Suppressor macrophage (primary cell): ENCODE measurements at regions not wholly inside any gene's neighbourhood (a gene's known extent, or its start where the extent isn't known, plus 50 kb on each side); places are given as distances from the start of the nearest gene placed in this dataset.
"Not testable (repeated sequence)": the region's sequence is repeated elsewhere in the genome, so short reads cannot be mapped to it uniquely, and the experiment has no call there.

Experiments
- DNase-seq, 4 experiments: peaks; one replicate each; pipeline ENCODE4 v3.0.0-alpha.2; 2020 to 2022

DNA sequence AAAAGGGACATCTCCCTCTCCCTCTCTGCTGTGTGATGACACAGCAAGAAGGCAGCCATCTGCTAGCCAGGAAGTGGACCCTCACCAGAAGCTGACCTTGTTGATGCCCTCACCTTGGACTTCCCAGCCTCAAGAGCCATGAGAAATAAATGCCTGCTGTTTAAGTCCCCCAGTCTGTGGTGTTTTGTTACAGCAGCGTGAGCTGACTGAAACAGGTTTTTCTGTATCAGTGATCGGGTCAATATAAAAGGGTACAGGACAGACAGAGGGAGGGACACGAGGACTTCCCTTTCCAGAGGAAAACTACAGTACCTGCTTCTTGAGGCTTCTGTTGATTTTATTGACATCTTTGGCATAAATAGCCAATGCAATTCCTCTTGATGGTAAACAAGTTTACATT lies 510.3 kb upstream of the CHAC2 start:
- DNase-seq: no peak

DNA sequence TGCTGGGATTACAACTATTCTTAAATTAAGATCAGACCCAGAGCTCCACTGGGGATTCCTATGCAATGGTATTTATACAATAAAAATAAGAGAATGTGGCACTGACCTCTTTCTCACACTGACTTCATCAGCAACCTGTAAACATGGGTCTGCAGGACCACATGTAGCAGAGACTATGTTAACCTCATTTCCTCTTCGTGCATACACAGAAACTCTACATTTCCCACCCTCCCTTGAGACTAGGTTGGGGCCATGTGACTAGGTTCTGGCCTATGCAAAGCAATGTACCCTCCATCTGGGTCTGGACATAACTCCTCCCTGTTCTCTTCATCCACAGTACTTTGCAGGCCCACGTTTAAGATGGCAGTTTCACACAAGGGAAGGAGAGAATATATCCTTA lies 514.4 kb upstream of the CHAC2 start:
- no peak for DNase-seq

DNA sequence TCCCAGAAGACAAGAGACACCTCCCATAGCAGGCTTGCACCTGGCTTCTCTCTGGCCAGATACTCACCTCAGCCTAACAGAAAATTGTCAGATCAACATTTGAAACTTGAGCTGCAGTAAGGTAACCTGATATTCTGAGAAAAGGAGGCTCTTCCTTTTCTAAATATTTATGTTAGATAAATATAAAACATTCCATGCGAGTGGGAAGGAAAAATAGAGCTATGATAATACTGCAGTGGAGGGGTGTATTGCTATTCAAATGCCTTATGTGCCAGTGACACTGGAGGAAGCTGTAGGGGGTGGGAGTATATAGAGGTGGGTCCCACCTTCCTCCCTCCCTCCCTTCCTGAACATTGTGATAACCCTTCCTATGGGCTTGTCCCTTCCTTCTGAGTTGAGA lies 515.5 kb upstream of the CHAC2 start:
- DNase-seq: no peak

DNA sequence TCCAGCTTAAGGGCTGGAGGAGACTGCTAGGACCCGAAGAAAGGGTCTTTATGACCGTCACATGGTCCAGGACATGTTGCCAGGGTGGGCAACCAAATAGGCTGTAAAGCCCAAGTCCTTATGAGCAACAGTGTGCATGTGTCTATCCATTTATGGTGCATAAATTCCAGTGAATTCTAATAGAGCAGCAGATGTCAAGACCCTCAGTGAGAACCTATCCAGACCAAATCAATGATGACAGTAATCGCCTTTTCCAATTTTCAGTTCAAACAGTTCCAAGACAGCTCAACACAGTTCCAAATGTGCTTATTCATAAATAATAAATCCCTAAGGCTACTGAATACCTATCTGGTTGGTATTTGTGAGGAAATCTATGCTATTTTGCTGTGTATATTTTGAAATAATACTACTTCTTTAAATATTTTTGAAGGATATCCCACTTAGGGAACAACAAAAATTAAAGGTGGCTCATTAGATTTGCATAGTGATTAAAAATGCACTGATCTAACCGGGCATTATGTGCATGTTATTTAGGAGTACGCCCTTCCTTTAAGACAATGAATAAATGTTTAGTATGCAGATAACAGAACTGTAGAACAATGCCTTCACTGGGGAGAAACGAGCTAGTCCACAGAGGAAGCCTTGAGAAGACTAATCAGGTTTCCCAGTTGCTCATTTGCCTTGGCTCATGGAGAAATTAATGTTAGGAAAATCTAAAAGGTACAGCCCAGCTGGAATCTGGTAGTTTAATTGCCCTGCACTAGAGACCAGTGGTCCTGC lies 519.5 kb upstream of the CHAC2 start:
- no peak for DNase-seq

DNA sequence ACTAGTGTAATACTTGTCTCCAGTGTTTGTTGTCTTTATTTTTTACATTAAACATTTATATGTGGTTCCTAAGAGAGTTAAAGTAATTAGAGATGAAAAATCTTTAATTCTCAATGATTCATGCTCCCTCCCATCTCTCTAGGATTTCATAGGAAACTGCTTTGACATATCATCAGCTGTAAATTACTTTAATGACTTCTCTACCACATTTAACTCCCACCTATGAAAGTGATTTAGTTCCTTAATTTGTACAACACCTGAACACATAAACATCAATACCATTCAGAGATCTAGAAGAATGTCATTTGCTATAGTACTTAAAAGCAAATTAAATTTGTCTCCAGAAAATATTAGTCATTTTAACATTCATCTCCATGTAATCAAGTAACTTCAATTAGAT lies 524.2 kb upstream of the CHAC2 start:
- no peak for DNase-seq

DNA sequence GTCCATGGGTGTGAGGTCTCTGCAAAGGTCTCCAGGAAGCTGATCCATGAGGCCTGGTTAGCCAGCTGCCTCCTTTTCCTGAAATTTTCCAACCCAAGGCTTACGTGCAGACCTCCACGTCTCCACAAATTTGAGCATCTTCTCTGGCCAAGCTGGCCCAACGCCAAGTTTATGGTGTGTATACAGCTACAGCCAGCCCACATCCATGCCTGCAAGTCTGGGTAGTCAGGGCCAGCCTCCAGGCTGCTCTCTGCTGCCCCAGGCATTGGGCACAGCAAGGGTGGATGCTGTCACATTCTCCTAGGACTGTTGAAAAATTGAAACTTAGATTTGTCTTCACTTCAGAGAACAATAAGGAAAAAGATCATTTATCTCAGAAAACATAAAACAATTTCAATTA lies 525.5 kb upstream of the CHAC2 start:
- no peak for DNase-seq

DNA sequence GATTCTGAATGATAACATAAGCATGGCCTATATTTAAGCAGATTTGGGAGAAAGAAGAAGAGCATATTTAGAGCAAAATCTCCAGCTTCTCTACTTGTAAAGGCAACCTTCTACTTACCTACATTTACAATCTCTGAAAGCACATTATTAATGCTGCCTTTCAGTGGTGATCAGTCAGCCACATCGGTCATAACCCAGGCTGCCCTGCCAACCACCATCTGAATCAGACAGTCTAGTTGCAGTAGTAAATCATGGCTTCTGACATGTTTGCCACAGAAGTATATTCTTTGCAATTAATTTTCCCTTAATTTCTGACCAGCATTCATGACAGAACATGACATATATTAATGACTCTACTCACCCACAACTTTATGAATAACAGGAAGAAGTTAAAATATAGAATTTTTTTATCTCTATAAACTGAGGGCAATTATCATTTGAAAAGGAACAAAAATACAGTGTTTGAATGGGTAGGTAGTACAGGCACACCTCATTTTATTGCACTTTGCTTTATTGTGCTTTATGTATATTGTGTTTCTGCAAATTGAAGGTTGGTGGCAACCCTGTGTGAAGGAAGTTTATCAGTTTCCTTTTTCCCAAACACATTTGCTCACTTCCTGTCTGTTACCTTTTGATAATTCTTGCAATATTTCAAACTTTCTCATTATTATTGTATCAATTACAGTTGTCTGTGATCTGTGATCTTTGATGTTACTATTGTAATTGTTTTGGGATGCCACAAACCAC lies 531.6 kb upstream of the CHAC2 start:
- DNase-seq: no peak

DNA sequence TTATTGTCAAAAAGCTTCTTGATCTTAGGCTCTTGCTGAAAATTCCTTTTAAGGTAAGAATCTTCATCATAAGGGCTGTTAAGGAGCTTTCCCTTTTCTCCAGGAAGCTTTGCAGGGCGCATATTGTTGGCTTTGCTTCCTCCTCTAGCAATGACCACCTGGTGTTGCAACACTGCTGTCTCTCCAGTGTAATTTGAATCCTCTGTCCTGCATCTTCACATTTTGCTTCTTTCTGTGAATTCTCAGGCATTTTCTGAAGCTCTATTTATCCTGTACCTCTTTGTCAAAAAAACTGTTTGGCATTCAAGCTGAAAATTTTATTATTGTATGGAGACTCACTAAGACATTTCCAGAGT lies 533.1 kb upstream of the CHAC2 start:
- no peak for DNase-seq

DNA sequence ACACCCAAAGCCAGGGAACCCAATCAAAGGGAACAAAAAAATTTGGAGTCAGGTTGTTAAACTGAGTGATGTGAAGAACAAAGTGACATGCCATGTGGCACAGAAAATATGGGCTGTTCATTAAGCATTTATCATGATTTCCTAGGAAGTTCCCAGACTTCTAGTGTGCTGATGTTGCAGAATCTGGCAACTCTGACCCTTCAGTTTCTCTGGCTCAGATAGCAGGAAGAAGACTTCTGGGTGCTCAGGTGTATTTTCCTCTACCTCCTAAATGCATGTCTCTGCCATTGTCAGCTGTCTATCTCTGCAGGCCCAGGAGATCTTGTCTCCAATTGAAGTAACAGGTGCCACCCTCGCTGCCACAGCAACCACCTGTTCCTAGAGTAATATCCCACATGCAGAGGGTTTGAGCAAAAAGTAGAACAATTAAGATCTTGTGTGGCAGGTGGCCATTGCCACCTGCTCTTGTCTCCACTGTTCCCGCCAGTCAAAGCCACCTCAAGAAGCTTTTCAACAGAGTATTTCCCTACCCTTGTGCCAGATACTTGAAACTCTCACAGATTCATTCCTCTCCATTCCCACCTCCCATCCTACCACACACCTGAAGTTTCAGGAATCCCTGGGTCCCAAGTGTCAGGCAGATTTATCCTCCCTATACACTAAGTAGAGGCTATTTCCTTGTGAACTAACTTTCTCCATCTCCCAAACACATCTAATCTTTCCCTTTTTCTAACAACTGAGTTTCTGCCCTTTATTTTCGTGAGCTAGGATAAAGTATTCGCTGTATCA lies 533.7 kb upstream of the CHAC2 start:
- no peak for DNase-seq

DNA sequence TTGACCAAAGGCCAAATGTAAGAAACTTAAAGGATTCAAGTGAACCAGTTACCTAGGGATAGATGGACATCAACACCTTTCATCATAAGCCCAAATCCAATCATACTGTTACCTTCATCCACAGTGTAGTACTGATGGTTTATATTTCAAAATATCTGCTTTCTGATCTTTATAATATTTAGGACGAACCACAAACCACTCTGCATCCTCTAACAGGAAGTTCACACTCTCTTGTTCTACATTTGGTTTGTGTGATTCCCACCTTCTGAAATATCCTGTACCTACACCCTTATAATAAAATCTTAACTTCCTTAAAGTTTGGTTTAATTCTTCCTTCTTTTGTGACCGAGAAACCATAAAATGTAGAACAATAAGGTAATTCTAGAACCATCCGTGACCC lies 535.7 kb upstream of the CHAC2 start:
- no peak for DNase-seq

DNA sequence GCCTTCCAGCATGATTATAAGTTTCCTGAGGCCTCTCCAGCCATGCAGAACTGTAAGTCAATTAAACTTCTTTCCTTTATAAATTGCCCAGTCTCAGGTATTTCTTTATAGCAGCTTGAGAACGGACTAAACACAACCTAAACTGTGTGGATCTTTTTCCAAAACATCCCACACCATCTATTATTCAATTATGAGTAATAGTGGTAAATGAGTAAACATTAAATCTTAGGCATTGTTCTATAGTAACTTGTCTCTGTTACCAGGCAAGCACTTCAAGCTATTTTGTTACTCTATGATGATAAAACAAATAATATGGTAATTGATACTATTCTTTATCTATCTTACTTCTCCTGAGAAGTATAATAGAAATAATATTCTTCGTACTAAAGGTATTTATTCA lies 536.9 kb upstream of the CHAC2 start:
- no peak for DNase-seq

DNA sequence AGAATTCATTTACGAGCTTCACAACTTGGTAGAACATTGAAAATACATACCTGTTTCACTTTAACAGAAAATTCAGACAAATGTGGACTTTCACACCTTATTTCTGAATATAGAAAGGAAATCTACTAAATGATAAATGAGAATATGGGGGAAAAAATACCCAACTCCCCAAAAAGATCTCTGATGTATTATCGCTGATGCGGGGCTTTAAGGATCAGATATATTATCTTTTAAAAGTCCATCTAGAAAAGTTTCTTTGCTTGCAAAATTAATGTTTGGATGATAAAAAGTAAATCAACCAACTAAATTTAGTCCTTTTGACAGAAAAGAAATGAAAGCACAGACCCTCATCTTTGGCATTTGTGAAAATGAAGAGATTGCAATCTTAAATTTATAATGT lies 540.1 kb upstream of the CHAC2 start:
- no peak for DNase-seq

DNA sequence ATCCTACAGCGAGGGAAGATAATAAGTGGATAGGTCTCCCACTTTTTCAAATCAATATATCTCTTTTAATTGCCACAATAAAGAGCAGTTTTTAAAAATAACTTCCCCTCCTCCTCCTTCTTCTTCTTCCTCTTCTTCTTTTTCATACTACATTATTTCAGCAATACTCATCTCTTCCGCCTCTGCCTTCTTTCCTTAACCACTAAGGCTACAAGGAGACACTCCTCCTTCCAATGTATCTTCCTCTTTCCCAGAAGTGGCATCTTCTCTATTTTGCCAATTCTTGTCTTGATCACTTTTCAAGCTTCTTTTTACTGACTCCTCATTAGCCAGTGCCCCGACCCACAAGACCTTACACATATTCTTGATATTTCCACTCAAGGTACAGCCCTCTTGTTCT lies 546.6 kb upstream of the CHAC2 start:
- DNase-seq: peak in 2 of 4 experiments; percentile 53 to 58

DNA sequence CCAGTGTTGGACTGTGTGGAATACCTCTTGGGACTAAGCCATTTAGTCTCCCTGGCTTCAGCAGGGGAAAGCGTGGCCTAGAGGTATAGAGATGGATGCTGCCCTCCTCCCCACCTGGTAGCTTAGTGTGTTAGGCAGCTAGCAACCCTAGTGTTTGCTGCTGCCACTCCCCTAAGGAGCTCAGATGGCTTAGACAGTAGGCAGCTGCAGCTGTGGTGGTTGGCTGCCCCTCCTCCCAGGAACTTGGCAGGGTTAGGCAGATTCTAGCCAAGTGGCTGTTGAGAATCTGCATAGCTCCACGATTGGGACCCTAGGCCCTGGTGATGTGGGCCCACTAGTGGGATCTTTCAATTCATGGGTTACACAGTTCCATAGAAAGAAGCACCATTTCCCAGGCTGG lies 550.4 kb upstream of the CHAC2 start:
- DNase-seq: no peak

DNA sequence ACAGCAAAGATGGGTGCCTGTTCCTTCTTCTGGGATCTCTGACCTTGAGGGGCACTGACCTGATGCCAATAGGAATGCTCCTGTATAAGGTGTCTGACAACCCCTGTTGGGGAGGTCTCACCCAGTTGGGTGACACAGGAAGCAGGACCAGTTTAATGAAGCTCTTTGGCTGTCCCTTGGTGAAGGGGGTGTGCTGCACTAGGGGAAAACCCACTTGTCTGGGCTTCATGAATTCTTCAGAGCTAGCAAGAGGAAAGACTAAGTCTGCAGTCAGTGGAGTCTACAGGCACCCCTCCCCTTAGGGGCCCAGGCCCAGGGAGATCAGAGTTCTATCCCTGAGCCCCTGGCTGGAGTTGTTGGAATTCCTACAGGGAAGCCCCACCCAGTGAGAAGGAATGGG lies 550.8 kb upstream of the CHAC2 start:
- DNase-seq: no peak

DNA sequence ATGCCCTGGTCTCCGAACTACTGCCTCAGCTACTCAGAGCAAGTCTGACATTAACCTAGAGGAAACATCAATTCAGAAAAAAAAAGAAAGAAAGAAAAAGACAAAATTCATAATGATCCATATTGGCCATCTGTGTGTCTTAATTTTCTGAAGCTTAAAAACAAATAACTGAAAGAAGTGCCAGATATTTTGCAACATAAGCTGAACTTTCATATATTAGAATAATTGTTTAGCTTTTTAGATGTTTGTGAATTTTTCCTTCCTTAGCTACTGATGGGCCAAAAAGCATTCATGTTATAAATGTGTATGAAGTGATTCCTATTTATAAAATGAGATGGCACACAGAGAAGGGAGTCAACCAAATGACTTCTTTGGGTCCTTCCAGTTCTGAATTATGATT lies 555.0 kb upstream of the CHAC2 start:
- no peak for DNase-seq

DNA sequence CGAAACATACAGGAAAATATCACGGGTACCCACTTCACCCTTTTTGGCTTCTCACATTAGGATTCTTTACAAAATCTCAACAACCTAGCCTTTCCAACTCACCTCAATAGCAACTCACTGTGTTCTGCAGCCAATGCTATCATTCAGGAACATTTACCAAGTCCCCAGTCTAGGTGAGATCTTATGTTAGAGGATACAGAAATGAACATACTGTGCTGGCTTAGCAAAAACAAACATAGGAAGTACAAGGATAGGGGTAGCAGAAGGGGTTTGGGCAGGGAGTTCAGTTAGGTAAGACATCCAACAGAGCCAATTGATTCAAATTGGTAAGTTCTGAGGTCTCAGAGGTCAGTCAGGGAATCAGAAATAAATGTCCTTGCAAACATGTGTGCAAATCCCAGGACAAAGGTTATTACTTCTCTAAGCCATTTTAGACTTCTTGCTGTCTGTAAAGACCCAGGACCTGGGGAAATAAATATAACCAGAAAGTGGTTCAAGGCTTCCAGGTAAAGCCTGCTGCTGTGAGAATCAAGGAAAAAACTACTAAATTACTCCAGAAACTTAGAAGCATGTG lies 556.3 kb upstream of the CHAC2 start:
- no peak for DNase-seq

DNA sequence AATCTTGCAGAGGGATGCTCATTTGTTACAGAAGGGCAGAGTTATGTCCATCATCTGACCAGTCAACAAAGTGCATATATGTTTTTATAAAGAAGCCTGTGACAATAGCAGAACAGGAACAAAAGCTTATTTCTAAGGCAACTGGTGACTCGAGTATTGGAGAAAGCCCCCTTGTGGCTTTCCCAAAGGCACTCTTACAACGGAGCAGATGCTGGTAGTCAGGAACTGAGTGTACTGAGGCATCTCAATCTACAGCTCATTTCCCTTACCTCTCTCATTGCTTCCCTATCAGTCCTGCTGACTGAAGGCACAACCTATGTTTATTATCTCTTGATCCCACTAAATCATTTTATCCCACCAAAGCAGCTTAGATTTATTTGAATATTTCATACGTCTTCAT lies 557.1 kb upstream of the CHAC2 start:
- no peak for DNase-seq

DNA sequence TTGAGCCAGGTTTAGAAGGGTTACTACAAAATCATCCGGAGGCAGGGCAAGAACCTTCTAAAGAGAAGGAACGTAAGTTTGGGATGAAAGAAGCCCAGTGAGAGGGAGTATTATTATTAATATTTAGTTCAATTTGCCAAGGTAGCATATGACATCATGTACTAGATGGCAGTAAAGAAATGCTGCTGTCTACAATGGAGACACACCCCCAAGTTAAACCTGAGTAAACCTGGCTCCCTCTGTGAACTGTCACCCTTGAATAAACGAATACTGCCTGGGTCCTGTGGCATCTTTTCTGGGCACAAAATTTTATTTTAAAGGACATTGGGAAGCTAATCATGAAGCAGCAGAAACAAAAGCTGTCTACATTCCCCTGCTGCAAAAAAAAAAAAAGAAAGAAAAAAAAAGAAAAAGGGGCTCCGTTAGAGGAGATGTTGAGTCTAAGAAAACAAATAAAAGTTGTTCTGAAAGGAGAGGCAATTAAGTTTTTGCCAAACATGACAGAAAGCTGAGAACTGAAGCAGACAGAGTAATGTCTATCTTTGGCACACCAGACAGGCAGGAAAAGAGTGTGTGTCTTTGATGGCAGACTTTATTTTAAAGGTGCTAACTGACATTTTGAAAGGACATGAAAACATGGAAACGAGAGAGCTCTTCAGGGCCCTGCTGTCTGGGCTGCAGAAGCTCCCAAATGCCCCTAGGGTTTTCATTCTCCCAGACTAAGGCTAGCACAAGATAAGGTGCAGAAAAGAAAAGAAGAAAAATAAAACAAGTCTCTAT lies 557.7 kb upstream of the CHAC2 start:
- no peak for DNase-seq

DNA sequence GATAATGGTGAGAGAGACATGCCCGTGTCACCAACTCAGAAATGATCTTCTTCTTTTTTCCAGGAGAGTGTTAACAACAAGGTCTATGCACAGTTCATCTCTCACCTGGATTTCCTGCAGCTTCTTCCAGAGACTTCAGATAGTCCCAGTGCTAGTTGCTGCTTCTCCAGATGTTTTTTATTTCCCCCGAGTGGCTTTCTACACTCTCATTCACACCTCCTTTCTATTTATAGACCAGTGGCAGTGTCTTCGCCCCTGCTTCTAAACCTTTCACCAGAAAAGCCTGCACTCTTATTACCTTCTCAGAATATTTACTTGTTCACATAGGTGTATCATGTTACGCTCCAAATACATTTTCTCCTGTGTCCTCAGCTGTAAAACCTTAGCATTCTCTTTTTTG lies 558.8 kb upstream of the CHAC2 start:
- no peak for DNase-seq

DNA sequence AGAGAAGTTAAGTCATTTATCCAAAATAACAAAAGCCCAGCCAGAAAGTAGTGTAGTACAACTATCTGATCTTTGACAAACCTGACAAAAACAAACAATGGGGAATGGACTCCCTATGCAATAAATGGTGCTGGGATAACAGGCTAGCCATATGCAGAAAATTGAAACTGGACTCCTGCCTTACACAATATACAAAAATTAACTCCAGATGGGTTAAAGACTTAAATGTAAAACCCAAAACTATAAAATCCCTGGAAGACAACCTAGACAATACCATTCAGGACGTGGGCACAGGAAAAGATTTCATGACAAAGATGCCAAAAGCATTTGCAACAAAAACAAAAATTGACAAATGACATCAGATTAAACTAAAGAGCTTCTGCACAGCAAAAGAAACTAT lies 561.4 kb upstream of the CHAC2 start:
- not testable (repeated sequence) for DNase-seq

DNA sequence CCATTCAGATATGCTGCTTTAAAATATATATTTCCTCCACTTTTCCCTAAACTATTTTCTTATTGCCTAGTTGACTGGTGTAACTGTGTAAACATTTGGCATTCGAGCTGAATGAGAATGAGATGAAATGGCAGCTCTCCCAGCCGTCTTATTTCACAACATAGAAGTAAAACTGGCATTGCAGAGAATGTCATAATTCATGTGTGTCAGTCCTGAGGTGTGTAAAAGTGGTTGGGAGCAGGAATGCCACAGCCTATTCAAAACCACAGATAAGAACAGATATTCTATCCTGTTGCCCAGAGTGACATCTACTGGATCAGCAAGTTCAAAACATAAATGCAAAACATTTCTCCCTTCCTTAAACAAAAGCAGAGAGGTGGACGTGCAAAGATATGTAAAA lies 565.5 kb upstream of the CHAC2 start:
- DNase-seq: no peak

DNA sequence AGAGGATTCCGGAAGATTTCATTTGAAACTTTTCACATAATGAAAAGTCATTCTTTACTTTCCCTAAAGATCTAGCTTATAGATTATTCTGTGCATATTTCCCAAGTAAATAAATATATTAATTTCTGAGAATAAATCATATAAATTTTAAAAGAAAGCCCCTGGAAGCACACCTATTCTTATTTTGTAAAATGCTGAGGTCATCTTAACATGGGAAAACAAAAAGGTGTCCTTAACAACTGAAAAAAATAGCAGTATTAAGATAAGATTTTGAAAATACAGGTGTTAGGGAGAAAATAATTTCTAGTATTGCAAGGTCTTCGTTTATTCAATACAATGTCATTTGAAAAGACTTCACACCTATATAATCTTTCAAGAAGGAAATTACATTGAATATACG lies 567.5 kb upstream of the CHAC2 start:
- no peak for DNase-seq
